GM12891 (cell line): ENCODE measurements at regions not wholly inside any gene's neighbourhood (a gene's known extent, or its start where the extent isn't known, plus 50 kb on each side); places are given as distances from the start of the nearest gene placed in this dataset.

Experiments
- POLR2A ChIP-seq: IDR thresholded peaks from 2 replicates; pipeline ENCODE4 v1.6.1; 2011; ENCODE audit warnings: low read depth, low read length, control low read depth
- POLR2AphosphoS5 ChIP-seq: IDR thresholded peaks from 2 replicates; pipeline ENCODE4 v1.6.1; 2011; ENCODE audit warnings: low read depth, low read length, control low read depth
- POU2F2 ChIP-seq: IDR thresholded peaks from 2 replicates; pipeline ENCODE4 v1.6.1; 2011; ENCODE audit warnings: low read depth, mild to moderate bottlenecking, control low read depth, low read length, moderate library complexity
- SPI1 ChIP-seq: IDR thresholded peaks from 2 replicates; pipeline ENCODE4 v1.6.1; 2011; ENCODE audit warnings: low read depth, low read length, control low read depth
- TAF1 ChIP-seq: IDR thresholded peaks from 2 replicates; pipeline ENCODE4 v1.6.1; 2011; ENCODE audit warnings: low read depth, low read length, control low read depth

DNA sequence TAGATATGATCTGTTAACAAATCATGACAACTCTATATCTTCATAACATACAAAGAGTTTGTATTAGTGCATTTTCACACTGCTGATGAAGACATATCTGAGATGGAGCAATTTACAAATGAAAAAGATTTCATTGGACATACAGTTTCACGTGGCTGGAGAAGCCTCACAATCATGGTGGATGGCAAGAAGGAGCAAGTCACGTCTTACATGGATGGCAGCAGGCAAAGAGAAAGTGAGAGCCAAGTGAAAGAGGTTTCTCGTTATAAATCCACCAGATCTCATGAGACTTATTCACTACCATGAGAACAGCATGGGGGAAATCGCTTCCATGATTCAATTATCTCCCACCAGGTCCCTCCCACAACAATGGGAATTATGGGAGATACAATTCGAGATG, 157.6 kb downstream of the DUSP6 start:
- TF ChIP-seq POLR2A (no peak), POLR2AphosphoS5 (no peak), TAF1 (no peak), SPI1 (no peak), POU2F2 (no peak)
